Transverse colon (tissue), 4 donors: ENCODE measurements at regions not wholly inside any gene's neighbourhood (a gene's known extent, or its start where the extent isn't known, plus 50 kb on each side); places are given as distances from the start of the nearest gene placed in this dataset.

Source experiments
- CTCF ChIP-seq, 5 experiments: fragments of 200-600 bp in 3 of 5; fragments of 450-650 bp in 2 of 5; sonication (generic) in 3 of 5; IDR thresholded peaks; 1 replicate in 2 of 5; 2 replicates in 3 of 5; pipeline ENCODE4 v1.5.1; 2016 to 2017; ENCODE audit warnings: antibody characterized with exemption in 5 of 5, inconsistent platforms in 3 of 5, mild to moderate bottlenecking in 2 of 5, moderate library complexity in 1 of 5
- EP300 ChIP-seq: sonication (generic); formaldehyde crosslinking; IDR thresholded peaks from one replicate; pipeline ENCODE4 v1.6.1; 2017; ENCODE audit warnings: antibody characterized with exemption, low read depth
- POLR2AphosphoS5 ChIP-seq, 3 donors: sonication (generic); formaldehyde crosslinking; IDR thresholded peaks; one replicate each; pipeline ENCODE4 v1.6.1; 2016; ENCODE audit warnings: antibody characterized with exemption in 3 of 3

GRCh38 chr20:4532772-4533171 is 153.5 kb upstream of the PRNP start:
- TF ChIP-seq CTCF (IDR thresholded peaks at IDR 0.05) (no peak), EP300 (no peak), POLR2AphosphoS5 (IDR thresholded peaks at IDR 0.05) (no peak)
